ENCODE measurements at regions not wholly inside any gene's neighbourhood (a gene's known extent, or its start where the extent isn't known, plus 50 kb on each side); places are given as distances from the start of the nearest gene placed in this dataset.

DNA sequence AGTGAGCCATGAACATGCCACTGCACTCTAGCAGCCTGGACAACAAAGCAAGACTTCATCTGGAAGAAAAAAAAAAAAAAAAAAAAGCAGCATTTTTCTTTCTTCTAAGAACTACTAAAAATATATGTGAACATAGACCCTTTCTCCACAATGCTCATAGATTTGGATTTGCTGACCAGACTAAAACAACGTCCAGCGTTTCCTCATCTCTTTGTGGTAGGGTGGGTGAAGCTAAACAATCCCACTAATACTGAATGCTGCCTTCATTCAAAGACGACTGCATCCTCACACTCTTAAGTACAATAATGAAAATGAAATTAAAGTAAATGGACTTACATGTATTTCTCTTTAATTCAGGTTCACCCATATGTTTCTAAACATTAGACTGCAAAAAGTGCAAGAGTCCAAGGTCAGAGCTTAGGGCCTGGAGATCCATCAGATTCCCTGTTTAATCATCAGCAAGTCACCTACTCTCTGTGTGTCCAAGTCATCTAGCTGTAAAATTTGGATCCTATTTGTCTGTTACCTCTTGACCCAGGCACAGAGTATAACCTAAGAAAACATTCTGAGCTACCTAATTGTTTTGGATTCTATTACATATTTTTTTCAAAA is 99.4 kb upstream of the NHSL1 start:
- 44% methylated on average over 3 of the region's 3 CpGs for WGBS (ENCODE audit: insufficient coverage, insufficient replicate concordance, low lambda C conversion rate, missing lambda C conversion rate)
- ChIA-PET CTCF (interaction anchor here (0.7 to 6.2 kb wide), 5 partner anchors 11 to 166 kb away, joined by 3 to 33 read pairs (median 4); no protein-coding TSS in a partner anchor), POLR2A (interaction anchor here (0.5 to 0.7 kb wide), 3 partner anchors 78 to 185 kb away, joined by 4 to 10 read pairs (median 5); no protein-coding TSS in a partner anchor), RAD21 (ENCODE audit: unreplicated experiment) (no interaction called here), SMC1A (ENCODE audit: uncharacterized antibody, unreplicated experiment) (interaction anchor here (0.9 to 1.3 kb wide), 3 partner anchors 19 to 86 kb away, joined by 3 to 4 read pairs (median 3); no protein-coding TSS in a partner anchor)
- Histone ChIP-seq H3K36me3 (ENCODE audit: control insufficient read depth in 2 of 2, insufficient read depth in 2 of 2, low read length in 1 of 2) (no peaks in the 10 kb centered on the region), H3K79me2 (ENCODE audit: control insufficient read depth, insufficient read depth, low read length) (no peaks in the 10 kb centered on the region), H2AFZ (ENCODE audit: control insufficient read depth, low read depth, low read length) (no peak overlapping the region), H3K9ac (ENCODE audit: control insufficient read depth, insufficient read depth, low read length) (no peak overlapping the region), H3K27me3 (replicated peaks in 1 of 2; ENCODE audit: control insufficient read depth in 2 of 2, insufficient read depth in 2 of 2, low read length in 1 of 2) (no peaks in the 10 kb centered on the region), H3K4me1 (ENCODE audit: control insufficient read depth, insufficient read depth, low read length) (no peaks in the 10 kb centered on the region), H3K4me3 (no peak overlapping the region), H3K4me2 (ENCODE audit: control insufficient read depth, insufficient read depth) (no peak overlapping the region), H3K9me3 (replicated peaks; ENCODE audit: control insufficient read depth, insufficient read depth, low read length) (no peaks in the 10 kb centered on the region), H3K27ac (ENCODE audit: control insufficient read depth, insufficient read depth) (no peak overlapping the region), H4K20me1 (ENCODE audit: control insufficient read depth, insufficient read depth) (no peaks in the 10 kb centered on the region)
- BruUV-seq (replicated peaks), result no TSS peak
- FAIRE-seq (no peak), DNase-seq (ENCODE audit: low read depth, low spot score) (no peak), ATAC-seq (no peak)
- in situ Hi-C loops (cut with MboI) (loop anchor here (10.0 kb wide), 1 partner anchor 756 kb away; no protein-coding TSS in a partner anchor), intact Hi-C loops (cut with micrococcal nuclease; ENCODE audit: unreplicated experiment) (no loop called here)
- TF ChIP-seq TCF12 (IDR thresholded peaks at IDR 0.05; ENCODE audit: low read depth, low read length) (no peak), MLLT1 (IDR thresholded peaks at IDR 0.05) (no peak), MXI1 (IDR thresholded peaks at IDR 0.05; ENCODE audit: low read depth, low read length) (no peak), ZBTB11 (CRISPR knock-in tag; IDR thresholded peaks at IDR 0.05) (no peak), POLR2AphosphoS2 (IDR thresholded peaks at IDR 0.05; ENCODE audit: low read depth, low read length) (no peak), SMAD1 (IDR thresholded peaks at IDR 0.05; ENCODE audit: low read depth, partially characterized antibody) (no peak), ZZZ3 (IDR thresholded peaks at IDR 0.05; ENCODE audit: control insufficient read depth, insufficient read length, low read depth) (no peak), SREBF2 (IDR thresholded peaks at IDR 0.05; ENCODE audit: low read length) (no peak), ZBTB40 (IDR thresholded peaks at IDR 0.05; ENCODE audit: borderline replicate concordance) (no peak), CREB1 (IDR thresholded peaks at IDR 0.05; ENCODE audit: low read depth) (no peak), STAT3 (IDR thresholded peaks at IDR 0.05; ENCODE audit: low read depth, low read length) (no peak)
- TF ChIP-seq, protein P1, sequence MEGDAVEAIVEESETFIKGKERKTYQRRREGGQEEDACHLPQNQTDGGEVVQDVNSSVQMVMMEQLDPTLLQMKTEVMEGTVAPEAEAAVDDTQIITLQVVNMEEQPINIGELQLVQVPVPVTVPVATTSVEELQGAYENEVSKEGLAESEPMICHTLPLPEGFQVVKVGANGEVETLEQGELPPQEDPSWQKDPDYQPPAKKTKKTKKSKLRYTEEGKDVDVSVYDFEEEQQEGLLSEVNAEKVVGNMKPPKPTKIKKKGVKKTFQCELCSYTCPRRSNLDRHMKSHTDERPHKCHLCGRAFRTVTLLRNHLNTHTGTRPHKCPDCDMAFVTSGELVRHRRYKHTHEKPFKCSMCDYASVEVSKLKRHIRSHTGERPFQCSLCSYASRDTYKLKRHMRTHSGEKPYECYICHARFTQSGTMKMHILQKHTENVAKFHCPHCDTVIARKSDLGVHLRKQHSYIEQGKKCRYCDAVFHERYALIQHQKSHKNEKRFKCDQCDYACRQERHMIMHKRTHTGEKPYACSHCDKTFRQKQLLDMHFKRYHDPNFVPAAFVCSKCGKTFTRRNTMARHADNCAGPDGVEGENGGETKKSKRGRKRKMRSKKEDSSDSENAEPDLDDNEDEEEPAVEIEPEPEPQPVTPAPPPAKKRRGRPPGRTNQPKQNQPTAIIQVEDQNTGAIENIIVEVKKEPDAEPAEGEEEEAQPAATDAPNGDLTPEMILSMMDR (IDR thresholded peaks at IDR 0.05 in 2 of 3, conservative IDR thresholded peaks at IDR 0.05 in 1 of 3; ENCODE audit: control insufficient read depth in 2 of 3, extremely low read depth in 1 of 3, insufficient read depth in 1 of 3, low read depth in 3 of 3, low read length in 3 of 3), result no peak

All from GM12878 (cell line).